ENCODE measurements at regions not wholly inside any gene's neighbourhood (a gene's known extent, or its start where the extent isn't known, plus 50 kb on each side); places are given as distances from the start of the nearest gene placed in this dataset.

DNA sequence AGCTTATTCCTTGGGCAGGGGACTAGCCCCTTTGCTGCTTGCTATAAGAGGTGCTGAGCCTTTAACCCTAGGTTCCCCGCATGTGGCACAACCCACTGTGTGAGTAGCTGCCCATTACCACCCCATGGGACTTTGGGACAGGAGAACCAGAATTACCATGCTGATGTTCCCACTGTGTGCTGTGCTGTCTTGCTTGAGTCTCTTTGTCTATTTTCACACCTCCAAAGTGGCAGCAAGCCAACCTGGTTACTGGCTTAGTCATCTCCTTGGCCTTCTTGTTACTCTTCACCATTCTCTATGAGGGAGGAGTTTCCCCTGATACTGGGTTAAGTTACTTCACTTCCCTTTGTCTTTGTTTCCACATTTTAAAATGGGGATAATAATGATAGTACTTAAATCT is 73.4 kb upstream of the ETV6 start:
- WGBS, 3 donors = 100% methylated on average over 1 of the region's 1 CpG
- TF ChIP-seq POLR2A (IDR thresholded peaks at IDR 0.05) (no peak), EP300 (IDR thresholded peaks at IDR 0.05) (no peak)
- TF ChIP-seq, protein P1, sequence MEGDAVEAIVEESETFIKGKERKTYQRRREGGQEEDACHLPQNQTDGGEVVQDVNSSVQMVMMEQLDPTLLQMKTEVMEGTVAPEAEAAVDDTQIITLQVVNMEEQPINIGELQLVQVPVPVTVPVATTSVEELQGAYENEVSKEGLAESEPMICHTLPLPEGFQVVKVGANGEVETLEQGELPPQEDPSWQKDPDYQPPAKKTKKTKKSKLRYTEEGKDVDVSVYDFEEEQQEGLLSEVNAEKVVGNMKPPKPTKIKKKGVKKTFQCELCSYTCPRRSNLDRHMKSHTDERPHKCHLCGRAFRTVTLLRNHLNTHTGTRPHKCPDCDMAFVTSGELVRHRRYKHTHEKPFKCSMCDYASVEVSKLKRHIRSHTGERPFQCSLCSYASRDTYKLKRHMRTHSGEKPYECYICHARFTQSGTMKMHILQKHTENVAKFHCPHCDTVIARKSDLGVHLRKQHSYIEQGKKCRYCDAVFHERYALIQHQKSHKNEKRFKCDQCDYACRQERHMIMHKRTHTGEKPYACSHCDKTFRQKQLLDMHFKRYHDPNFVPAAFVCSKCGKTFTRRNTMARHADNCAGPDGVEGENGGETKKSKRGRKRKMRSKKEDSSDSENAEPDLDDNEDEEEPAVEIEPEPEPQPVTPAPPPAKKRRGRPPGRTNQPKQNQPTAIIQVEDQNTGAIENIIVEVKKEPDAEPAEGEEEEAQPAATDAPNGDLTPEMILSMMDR (IDR thresholded peaks at IDR 0.05) = no peak
- peaks cover 3% of the 10 kb centered on the region for H3K4me1 ChIP-seq (ENCODE audit: insufficient read depth)
- no peak overlapping the region for H3K4me3 ChIP-seq
- H3K9me3 ChIP-seq = no peaks in the 10 kb centered on the region
- DNase-seq = no peak
- H3K27ac ChIP-seq = no peak overlapping the region
- intact Hi-C loops (cut with DNase I) = no loop called here
- no peaks in the 10 kb centered on the region for H3K36me3 ChIP-seq
- no peaks in the 10 kb centered on the region for H3K27me3 ChIP-seq

DNA sequence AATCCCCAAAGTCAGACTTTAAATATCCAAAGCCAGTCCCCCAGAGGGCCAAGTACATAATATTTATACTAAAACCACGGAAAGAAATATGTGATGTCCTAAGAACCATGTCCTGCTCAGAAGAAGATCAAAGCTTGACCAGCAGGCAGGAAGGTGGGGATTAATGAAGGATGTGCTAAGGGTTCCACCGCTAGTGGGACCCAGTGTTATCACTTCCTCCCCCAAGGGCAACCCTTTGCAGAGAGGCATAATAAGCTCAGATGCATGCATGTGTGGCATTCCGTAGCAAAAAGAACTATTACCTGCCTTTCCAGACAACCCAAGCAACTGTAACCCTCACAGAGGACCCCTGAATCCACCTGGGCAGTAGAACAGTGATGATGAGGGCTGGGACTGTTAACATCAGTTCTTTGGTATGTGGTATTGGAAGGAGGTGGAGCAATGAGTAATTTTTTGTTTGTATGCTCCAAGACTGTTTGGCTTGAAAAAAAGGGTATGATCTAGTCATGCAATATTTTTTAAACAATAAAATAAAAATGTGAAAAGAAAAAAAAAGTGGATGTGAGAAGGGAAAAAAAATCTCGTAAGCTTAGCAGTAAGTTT is 71.7 kb upstream of the ETV6 start:
- Histone ChIP-seq H3K27me3 (no peaks in the 10 kb centered on the region), H3K4me1 (ENCODE audit: insufficient read depth) (peaks cover 3% of the 10 kb centered on the region), H3K27ac (no peak overlapping the region), H3K4me3 (no peak overlapping the region), H3K36me3 (no peaks in the 10 kb centered on the region), H3K9me3 (no peaks in the 10 kb centered on the region)
- intact Hi-C loops (cut with DNase I) = no loop called here
- 49 to 56% (median 52%) methylated on average over 4 of the region's 4 CpGs for whole genome bisulfite sequencing, 3 donors
- TF ChIP-seq EP300 (IDR thresholded peaks at IDR 0.05) (no peak), POLR2A (IDR thresholded peaks at IDR 0.05) (no peak)
- TF ChIP-seq, protein P1 (IDR thresholded peaks at IDR 0.05) = no peak
- DNase-seq = no peak

DNA sequence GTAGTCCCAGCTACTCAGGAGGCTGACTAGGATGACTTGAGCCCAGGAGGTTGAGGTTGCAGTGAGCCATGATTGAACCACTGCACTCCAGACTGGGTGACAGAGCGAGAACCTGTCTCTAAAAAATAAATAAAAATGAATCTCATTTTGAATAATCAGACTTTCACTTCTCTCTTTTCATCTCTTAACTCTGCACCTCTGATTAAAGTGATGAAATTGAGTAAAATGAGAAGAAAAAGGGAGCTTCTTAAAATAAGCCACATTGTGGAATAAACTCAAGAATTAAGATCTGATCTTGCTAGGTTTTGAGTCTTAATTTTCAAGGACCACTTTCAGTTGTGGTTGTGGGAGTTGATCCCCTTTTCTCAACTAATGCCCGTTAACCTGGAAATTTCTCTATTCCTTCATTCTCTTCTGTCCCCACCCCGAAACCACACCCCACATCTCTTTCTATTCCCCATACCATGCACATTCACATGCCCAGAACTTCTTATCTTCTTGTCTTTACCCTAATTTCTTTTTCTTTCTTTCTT is 70.9 kb upstream of the ETV6 start:
- intact Hi-C loops (cut with DNase I) = no loop called here
- no peaks in the 10 kb centered on the region for H3K27me3 ChIP-seq
- WGBS, 3 donors = 89 to 95% (median 93%) methylated on average over 3 of the region's 3 CpGs
- no peak overlapping the region for H3K27ac ChIP-seq
- H3K4me3 ChIP-seq = no peak overlapping the region
- H3K9me3 ChIP-seq = no peaks in the 10 kb centered on the region
- H3K36me3 ChIP-seq = no peaks in the 10 kb centered on the region
- TF ChIP-seq EP300 (IDR thresholded peaks at IDR 0.05) (no peak), POLR2A (IDR thresholded peaks at IDR 0.05) (no peak)
- TF ChIP-seq, protein P1 (IDR thresholded peaks at IDR 0.05) = no peak
- peaks cover 3% of the 10 kb centered on the region for H3K4me1 ChIP-seq (ENCODE audit: insufficient read depth)
- no peak for DNase-seq

DNA sequence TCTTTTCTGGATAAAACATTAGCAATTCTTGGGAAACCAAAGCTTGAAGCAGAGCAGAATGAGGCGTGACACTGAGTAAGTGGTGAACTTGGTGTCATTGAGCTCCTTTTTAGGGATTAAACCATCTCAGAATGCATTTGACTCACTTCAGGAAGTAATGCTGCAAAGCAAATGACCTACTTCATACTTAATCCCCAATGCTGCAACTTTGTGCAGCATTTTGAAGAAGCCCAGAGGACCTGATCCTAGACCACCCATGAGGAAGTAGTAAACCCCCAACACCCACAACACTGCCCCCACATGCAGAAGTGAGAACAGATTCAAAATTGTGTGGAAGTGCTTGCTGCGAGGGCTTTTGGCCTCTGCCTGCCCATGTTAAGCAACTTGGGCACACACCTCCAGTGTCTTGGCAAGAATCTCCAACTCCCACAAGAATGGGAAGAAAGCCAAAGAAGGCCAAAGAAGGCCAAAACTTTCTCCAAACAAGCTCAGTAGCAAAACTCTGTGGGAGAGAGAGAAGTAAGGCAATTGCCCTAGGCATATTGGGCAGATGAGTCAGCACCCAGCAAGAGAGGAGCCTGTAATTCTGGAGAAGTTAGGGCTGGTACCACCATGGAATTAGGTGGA is 69.2 kb upstream of the ETV6 start:
- no peak overlapping the region for H3K27ac ChIP-seq
- intact Hi-C loops (cut with DNase I) = loop anchor here (2.0 to 10.0 kb wide), 4 partner anchors 305 to 755 kb away; no protein-coding TSS in a partner anchor
- H3K4me3 ChIP-seq = no peak overlapping the region
- DNase-seq = peak in 1 of 5 donors; percentile 38
- no peaks in the 10 kb centered on the region for H3K36me3 ChIP-seq
- H3K4me1 ChIP-seq (ENCODE audit: insufficient read depth) = peaks cover 3% of the 10 kb centered on the region
- H3K27me3 ChIP-seq = no peaks in the 10 kb centered on the region
- WGBS, 3 donors = 35 to 43% (median 39%) methylated on average over 2 of the region's 2 CpGs
- TF ChIP-seq, protein P1 (IDR thresholded peaks at IDR 0.05) = no peak
- TF ChIP-seq EP300 (IDR thresholded peaks at IDR 0.05) = no peak
- TF ChIP-seq POLR2A (IDR thresholded peaks at IDR 0.05) = no peak
- no peaks in the 10 kb centered on the region for H3K9me3 ChIP-seq

All from ovary (tissue), 7 donors.